ENCODE measurements at regions not wholly inside any gene's neighbourhood (a gene's known extent, or its start where the extent isn't known, plus 50 kb on each side); places are given as distances from the start of the nearest gene placed in this dataset.
"Not testable (repeated sequence)": the region's sequence is repeated elsewhere in the genome, so short reads cannot be mapped to it uniquely, and the experiment has no call there.

GRCh38 chr6:106752641-106753040 is 123.3 kb downstream of the QRSL1 start:
- H3K27me3 Mint-ChIP-seq: no peaks in the 10 kb centered on the region
- peaks cover 6 to 11% of the 10 kb centered on the region in 2 donors for H3K4me1 Mint-ChIP-seq

GRCh38 chr6:106751501-106752252 is 122.3 kb downstream of the QRSL1 start:
- H3K36me3 Mint-ChIP-seq: no peaks in the 10 kb centered on the region
- H3K27me3 Mint-ChIP-seq: no peaks in the 10 kb centered on the region
- ATAC-seq (replicated peaks) (no peak), DNase-seq (no peak)
- no peak overlapping the region for H3K27ac Mint-ChIP-seq
- H3K4me3 Mint-ChIP-seq: no peak overlapping the region
- peaks cover 7 to 9% of the 10 kb centered on the region in 2 donors for H3K4me1 Mint-ChIP-seq
- no peaks in the 10 kb centered on the region for H3K9me3 Mint-ChIP-seq

More at GRCh38 chr6:106752641-106753040, 123.3 kb downstream of the QRSL1 start:
- Mint-ChIP-seq H3K9me3 (no peaks in the 10 kb centered on the region), H3K4me3 (no peak overlapping the region), H3K36me3 (no peaks in the 10 kb centered on the region), H3K27ac (no peak overlapping the region)
- ATAC-seq (replicated peaks) (no peak), DNase-seq (no peak)

DNA sequence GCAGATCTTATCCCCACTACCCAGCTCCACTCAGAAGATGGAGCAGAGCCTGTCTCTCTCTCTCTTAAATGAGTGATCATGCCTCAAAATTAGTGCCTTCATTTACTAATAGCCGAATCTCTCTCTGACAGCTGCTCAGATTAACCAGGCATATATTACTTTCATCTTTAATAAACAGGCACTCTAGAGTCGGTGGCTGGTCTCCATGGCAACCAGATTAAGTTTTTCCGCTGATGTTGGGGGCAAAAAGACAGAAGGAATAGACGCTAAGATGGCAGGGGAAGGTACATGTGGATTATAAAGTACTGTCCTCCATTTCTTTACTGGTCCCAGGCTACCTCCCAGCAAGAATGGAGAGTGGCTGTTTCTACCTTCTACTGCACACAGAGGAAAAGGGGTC is 121.6 kb downstream of the QRSL1 start:
- H3K4me3 Mint-ChIP-seq: no peak overlapping the region
- no peaks in the 10 kb centered on the region for H3K9me3 Mint-ChIP-seq

DNA sequence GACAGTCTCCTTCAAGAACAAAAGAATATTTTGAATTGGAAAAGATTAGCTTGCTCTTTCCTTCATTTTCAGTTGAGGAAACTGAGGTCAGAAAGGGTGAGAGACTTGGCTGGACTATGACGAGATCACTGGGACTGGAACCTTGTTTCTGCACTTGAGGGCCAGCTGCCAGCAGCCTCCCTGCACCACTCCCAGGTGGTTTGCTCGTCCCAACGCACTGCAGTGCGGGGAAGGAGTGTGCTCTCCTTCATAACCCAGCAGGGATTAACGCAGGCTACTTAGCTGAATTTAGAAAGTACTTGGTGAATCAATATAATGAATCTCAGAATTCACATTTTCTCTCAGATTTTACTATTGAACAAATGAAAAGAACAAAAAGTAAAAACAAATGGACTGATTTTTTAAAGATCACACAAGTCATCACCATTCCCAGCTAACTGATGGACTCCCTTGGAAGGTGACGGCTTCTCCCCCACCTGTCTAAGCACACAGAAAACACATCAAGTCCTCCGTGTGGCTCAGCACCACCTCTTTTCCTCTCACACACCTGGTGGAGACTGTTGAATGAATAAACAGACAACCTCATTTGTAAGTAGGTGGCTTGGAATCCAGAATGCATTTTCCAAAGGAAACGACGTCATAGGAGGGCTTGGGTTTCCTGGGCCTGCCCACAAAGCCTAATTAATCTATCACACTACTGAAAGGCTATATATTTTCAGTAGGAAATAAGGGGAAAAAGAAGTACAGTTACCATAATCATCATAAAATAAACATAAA is 121.0 kb downstream of the QRSL1 start:
- DNase-seq (no peak), ATAC-seq (replicated peaks) (no peak)
- Mint-ChIP-seq H3K9me3 (no peaks in the 10 kb centered on the region), H3K4me3 (no peak overlapping the region), H3K4me1 (peaks cover 7 to 9% of the 10 kb centered on the region in 2 donors), H3K27me3 (no peaks in the 10 kb centered on the region), H3K27ac (no peak overlapping the region), H3K36me3 (no peaks in the 10 kb centered on the region)

More for the DNA sequence above, 121.6 kb downstream of the QRSL1 start:
- ATAC-seq (replicated peaks): no peak
- Mint-ChIP-seq H3K27ac (no peak overlapping the region), H3K36me3 (no peaks in the 10 kb centered on the region), H3K27me3 (no peaks in the 10 kb centered on the region), H3K4me1 (peaks cover 7 to 9% of the 10 kb centered on the region in 2 donors)
- no peak for DNase-seq

DNA sequence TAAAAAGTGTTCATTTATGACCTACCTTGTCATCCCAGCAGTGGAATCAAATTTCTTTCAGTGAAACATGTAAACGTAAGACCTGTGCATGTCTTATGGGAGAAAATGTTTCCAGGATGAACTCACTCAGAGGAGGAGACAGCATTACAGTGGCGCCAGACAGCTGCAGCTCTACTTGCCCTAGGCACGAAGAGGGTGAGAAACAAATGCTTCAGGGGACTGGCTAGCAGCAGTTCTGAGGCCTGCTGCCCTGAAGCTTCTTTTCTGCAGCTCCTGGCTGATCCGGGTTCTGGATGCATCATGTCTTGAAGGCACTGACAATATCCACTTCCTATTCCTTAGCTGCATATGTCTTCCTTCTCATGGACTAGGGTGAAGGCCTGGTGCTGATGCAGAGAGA is 120.2 kb downstream of the QRSL1 start:
- Mint-ChIP-seq H3K9me3 (no peaks in the 10 kb centered on the region), H3K4me1 (peaks cover 7 to 9% of the 10 kb centered on the region in 2 donors), H3K27me3 (no peaks in the 10 kb centered on the region)

GRCh38 chr6:106748547-106749207 is 119.3 kb downstream of the QRSL1 start:
- Mint-ChIP-seq H3K4me1 (peaks cover 15 to 16% of the 10 kb centered on the region in 2 donors), H3K27ac (no peak overlapping the region), H3K9me3 (peaks cover 0 to 3% of the 10 kb centered on the region in 2 donors)

More for the DNA sequence above, 120.2 kb downstream of the QRSL1 start:
- Mint-ChIP-seq H3K36me3 (no peaks in the 10 kb centered on the region), H3K4me3 (no peak overlapping the region), H3K27ac (no peak overlapping the region)
- no peak for DNase-seq
- no peak for ATAC-seq (replicated peaks)

DNA sequence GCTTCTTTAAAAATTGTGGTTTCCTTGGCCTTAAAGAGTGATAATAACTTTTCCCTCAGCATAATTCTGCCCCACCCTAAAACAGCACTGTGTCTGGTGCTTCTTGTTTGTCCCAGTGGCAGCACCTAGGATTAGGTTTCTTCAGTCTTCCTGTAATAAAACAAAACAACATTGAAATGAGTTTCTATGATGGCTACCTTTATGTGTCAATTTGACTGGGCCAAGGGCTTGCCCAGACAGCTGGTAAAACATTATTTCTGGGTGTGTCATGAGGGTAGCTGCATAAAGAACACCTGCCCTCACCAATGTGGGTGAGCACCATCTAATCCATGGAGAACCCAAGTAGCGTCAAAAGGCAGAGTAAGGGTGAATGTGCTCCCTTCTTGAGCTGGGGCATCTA is 117.8 kb downstream of the QRSL1 start:
- Mint-ChIP-seq H3K4me1 (peaks cover 16 to 27% of the 10 kb centered on the region in 2 donors), H3K9me3 (peaks cover 0 to 3% of the 10 kb centered on the region in 2 donors), H3K4me3 (no peak overlapping the region), H3K27ac (no peak overlapping the region), H3K27me3 (no peaks in the 10 kb centered on the region), H3K36me3 (no peaks in the 10 kb centered on the region)
- ATAC-seq (replicated peaks) (no peak), DNase-seq (no peak)

More at GRCh38 chr6:106748547-106749207, 119.3 kb downstream of the QRSL1 start:
- no peak for DNase-seq
- Mint-ChIP-seq H3K27me3 (no peaks in the 10 kb centered on the region), H3K4me3 (no peak overlapping the region), H3K36me3 (no peaks in the 10 kb centered on the region)
- no peak for ATAC-seq (replicated peaks)

DNA sequence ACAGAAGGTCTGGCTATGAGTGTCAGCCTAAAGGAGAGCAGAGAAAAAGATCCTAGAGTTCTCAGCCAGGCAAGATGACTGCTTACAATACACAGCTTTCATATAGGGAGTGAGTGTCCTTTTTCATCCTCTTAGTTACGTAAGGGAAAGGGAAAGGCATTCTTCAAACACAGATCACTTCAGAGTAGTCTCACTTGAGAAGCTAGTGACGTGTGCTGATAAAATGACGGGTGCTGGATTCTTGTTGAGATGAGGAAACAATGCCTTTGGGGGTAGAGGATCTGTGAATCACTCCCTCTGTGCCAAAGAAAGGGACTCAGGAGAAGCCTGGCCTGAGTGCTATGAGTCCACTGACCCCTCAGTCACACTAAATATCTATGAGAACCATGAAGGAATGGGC is 117.3 kb downstream of the QRSL1 start:
- Mint-ChIP-seq H3K27ac (no peak overlapping the region), H3K27me3 (no peaks in the 10 kb centered on the region), H3K36me3 (no peaks in the 10 kb centered on the region), H3K4me1 (peaks cover 16 to 27% of the 10 kb centered on the region in 2 donors), H3K4me3 (no peak overlapping the region), H3K9me3 (peaks cover 0 to 3% of the 10 kb centered on the region in 2 donors)
- no peak for ATAC-seq (replicated peaks)
- DNase-seq: no peak

- H3K27ac Mint-ChIP-seq: no peak overlapping the region
- H3K4me3 Mint-ChIP-seq: no peak overlapping the region
- H3K36me3 Mint-ChIP-seq: no peaks in the 10 kb centered on the region
- H3K4me1 Mint-ChIP-seq: peaks cover 16 to 28% of the 10 kb centered on the region in 2 donors
- DNase-seq (no peak), ATAC-seq (replicated peaks) (no peak)
- peaks cover 0 to 3% of the 10 kb centered on the region in 2 donors for H3K9me3 Mint-ChIP-seq
- H3K27me3 Mint-ChIP-seq: no peaks in the 10 kb centered on the region
Measured at GRCh38 chr6:106745824-106746582, 116.6 kb downstream of the QRSL1 start.

- no peak for ATAC-seq (replicated peaks)
- Mint-ChIP-seq H3K36me3 (no peaks in the 10 kb centered on the region), H3K27ac (no peak overlapping the region), H3K4me3 (no peak overlapping the region), H3K4me1 (peaks cover 13 to 28% of the 10 kb centered on the region in 2 donors), H3K9me3 (peaks cover 0 to 3% of the 10 kb centered on the region in 2 donors), H3K27me3 (no peaks in the 10 kb centered on the region)
- no peak for DNase-seq
Measured at GRCh38 chr6:106745197-106745770, 115.9 kb downstream of the QRSL1 start.

DNA sequence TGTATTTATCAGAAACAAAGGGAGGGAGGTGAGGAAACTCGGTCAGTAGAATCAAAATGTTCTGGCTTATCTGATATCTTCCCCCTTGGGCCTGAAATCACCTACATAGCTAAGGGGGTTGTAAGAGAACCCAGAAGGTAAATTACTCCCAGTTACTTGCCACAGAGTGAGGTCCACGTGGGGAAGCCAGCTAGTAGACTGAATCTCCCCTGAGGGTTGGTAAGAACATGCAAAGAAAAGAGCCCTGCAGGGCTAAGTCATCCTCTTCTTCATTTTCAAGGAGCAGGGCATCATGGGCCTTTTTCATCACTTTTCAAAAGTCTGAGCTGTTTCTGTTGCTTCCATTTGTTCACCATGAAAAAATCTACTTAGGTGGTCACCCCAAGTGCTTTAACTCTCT is 115.4 kb downstream of the QRSL1 start:
- peaks cover 13 to 33% of the 10 kb centered on the region in 2 donors for H3K4me1 Mint-ChIP-seq
- H3K27ac Mint-ChIP-seq: no peak overlapping the region
- no peaks in the 10 kb centered on the region for H3K36me3 Mint-ChIP-seq
- no peaks in the 10 kb centered on the region for H3K27me3 Mint-ChIP-seq
- no peak for DNase-seq
- H3K4me3 Mint-ChIP-seq: no peak overlapping the region
- H3K9me3 Mint-ChIP-seq: peaks cover 0 to 3% of the 10 kb centered on the region in 2 donors
- ATAC-seq (replicated peaks): no peak

DNA sequence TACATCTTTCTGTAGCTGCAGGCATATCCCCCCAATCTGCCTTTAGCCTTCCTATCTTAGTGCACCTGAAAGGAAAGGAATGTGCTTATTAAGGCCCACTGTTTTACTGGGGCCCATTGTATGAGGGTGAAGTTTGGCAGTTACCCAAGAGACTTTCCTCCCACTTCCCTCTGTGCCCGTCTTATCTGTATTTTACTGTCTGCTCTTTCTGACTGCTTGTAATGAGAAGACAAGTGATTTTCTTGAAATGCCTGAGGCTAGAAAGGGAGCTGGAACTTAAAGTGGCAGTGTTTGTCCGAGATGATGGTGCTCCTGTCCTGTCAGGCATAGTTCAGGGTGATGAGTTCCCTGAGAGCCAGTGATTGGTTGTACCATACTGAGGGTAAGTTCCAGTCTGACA is 114.7 kb downstream of the QRSL1 start:
- ATAC-seq (replicated peaks); H3K36me3 Mint-ChIP-seq; DNase-seq; H3K27ac Mint-ChIP-seq; H3K9me3 Mint-ChIP-seq; H3K4me3 Mint-ChIP-seq; H3K27me3 Mint-ChIP-seq: not testable (repeated sequence)
- peaks cover 19 to 40% of the 10 kb centered on the region in 2 donors for H3K4me1 Mint-ChIP-seq

GRCh38 chr6:106743612-106744011 is 114.2 kb downstream of the QRSL1 start:
- Mint-ChIP-seq H3K9me3 (peaks cover 0 to 3% of the 10 kb centered on the region in 2 donors), H3K27me3 (no peaks in the 10 kb centered on the region), H3K4me1 (peaks cover 18 to 44% of the 10 kb centered on the region in 2 donors), H3K4me3 (no peak overlapping the region), H3K27ac (no peak overlapping the region), H3K36me3 (no peaks in the 10 kb centered on the region)
- DNase-seq (no peak), ATAC-seq (replicated peaks) (no peak)
